Bone marrow (tissue), 2 donors: ENCODE measurements at regions not wholly inside any gene's neighbourhood (a gene's known extent, or its start where the extent isn't known, plus 50 kb on each side); places are given as distances from the start of the nearest gene placed in this dataset.
"Not testable (repeated sequence)": the region's sequence is repeated elsewhere in the genome, so short reads cannot be mapped to it uniquely, and the experiment has no call there.

Experiments used
- DNase-seq, 2 donors: peaks; one replicate each; lab custom pipeline; 2025; lab: John Stamatoyannopoulos, UW

- DNase-seq: no peak
Measured at GRCh38 chr2:8549273-8549922, 132.5 kb upstream of the ID2 start.

DNA sequence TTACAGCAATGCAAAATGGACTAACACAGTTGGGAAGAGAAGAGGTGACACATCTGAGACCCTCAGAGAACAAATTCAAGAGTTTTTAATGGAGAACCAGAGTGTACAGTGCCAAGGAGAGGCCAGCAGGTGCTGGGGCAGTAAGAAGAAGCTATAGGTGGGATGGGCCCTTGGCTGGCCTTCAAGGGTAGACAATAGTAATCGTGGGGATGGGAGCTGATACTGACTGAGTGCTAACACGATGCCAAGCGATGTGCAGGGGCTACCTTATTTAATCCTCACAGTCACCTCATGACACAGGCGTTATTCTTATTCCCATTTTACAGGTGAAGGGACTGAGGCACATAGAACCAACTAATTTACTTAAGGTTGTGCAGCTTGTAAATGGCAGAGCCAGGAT, 131.9 kb upstream of the ID2 start:
- no peak for DNase-seq

DNA sequence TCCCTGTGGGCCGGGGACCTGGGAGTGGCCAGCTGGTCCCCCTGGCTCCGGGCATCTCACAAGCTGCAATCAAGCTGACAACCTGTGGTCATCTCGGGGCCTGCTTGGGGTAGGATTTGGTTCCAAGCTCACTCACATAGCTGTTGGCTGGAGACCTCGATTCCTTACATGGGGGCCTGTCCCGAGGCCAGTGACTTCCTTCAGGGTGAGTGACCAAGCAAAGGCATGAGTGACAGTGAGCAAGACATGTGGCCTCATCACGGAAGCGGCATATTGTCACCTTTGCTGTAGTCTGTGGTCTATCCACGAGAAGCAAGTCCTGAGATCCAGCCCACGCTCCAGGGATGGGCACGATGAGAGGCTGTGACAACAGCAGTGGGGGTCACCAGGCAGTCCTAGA, 131.4 kb upstream of the ID2 start:
- DNase-seq: no peak

DNA sequence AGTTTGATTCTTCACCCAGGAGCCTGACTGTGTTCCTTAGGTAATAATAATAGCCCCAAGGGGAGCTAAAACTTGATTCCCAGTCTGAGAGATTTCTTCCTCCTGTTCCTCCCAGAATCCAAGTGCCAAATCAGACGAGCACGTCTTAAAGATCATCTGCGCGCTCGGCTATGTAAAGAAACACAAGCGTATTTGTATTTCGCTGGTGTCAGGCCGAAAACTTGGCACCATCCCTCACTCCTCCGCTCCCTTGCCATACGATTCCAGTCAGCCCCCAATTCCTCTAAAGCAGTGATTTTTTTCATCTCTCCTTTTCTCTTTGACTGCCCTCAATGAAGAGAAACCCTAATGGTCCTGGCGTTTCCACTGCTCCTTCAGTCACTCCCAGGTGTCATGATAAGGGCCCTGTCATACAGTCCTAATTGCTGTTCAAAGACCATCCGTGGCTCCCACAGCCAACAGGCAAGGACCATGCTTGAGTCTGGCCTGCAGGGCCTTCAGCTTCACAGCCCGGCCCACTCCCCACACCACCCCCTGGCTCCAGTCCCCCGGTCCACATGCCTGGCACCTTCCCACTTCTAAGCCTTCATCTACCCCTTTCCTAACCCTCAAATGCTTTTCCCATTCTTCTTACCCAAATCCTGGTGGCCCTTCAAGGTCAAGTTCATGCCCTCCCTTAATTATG, 130.8 kb upstream of the ID2 start:
- no peak for DNase-seq

GRCh38 chr2:8551622-8552074, 130.2 kb upstream of the ID2 start:
- peak in 1 of 2 donors; percentile 89 for DNase-seq

DNA sequence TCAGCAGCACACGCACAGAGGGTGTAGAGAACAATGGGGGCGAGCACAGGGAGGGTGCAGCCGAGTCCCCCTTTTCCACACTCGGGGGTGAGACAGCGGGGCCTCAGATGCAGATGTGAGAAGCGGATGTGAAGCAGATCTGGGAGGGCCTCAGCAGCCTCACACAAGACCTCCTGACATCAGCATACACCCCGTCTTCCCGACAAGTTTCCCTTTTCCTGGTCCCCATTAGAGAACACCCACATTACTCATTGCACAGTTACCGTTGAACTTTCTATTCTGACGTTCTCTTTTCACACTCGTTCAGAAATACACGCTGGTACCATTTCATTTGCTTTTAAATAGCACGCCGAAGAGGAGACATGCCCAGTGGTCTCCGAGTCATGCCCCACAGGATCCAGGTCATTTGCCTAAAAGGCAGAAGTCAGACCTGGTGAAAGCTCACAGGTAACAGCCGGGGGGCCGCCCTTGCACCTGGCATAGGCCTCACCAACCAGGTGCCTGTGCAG, 129.5 kb upstream of the ID2 start:
- DNase-seq: no peak

GRCh38 chr2:8553643-8554042, 128.2 kb upstream of the ID2 start:
- no peak for DNase-seq

- DNase-seq: no peak
Measured at GRCh38 chr2:8554296-8554806, 127.5 kb upstream of the ID2 start.

GRCh38 chr2:8555543-8555942, 126.3 kb upstream of the ID2 start:
- no peak for DNase-seq

DNA sequence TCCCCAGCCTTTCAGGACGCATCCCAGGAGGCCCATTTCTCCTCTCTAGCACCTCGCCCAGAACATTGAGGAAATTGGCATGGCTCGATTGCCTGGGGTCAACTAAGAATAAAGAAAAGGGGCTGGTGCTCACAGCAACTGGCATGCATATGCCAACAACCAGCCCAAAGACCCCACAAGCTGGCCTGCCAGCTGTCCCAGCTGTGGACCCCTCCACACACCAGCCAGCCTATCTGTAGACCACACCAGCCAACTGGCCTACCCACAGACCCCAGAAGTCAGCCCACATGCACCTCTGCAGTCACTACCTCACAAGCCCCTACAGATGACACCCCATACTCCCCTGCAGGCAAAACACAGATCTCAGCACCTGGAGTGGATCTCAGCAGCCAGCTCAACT, 123.8 kb upstream of the ID2 start:
- no peak for DNase-seq

DNA sequence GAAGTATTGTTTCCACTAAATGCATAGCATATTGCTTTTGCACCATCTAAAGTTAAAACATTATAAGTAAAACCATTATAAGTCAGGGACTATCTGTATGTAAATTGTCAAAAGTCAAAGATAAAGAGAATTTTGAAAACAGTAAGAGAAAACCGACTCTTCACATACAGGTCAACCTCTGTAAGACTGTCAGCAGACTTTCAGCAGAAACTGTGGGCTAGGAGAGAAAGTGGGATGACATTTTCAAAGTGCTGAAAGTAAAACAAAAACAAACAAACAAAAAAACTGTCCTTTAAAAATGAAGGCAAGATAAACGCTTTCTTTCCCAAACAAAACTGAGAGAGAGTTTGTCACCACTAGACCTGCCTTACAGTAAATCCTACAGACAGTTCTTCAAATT, 122.9 kb upstream of the ID2 start:
- DNase-seq: no peak

DNA sequence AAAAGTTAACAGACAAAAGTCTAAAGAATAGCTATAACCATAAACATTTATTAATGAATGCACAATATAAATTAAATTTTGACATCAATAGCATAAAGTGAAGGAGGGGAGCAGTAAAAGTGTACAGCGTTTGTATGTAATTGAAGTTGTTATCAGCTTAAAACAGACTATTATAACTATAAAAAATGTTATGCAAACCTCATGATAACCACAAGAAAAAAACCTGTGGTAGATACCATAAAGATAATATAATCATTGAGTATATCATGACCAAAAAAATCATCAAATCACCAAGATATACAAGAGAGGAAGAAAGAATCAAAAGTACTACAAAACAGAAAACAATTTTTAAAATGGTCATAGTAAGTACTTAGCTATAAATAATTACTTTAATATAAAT, 122.1 kb upstream of the ID2 start:
- DNase-seq: no peak

- not testable (repeated sequence) for DNase-seq
Measured at GRCh38 chr2:8561692-8562091, 120.2 kb upstream of the ID2 start.

GRCh38 chr2:8563814-8564474, 117.9 kb upstream of the ID2 start:
- DNase-seq: no peak

- no peak for DNase-seq
Measured at GRCh38 chr2:8564475-8564874, 117.4 kb upstream of the ID2 start.

DNA sequence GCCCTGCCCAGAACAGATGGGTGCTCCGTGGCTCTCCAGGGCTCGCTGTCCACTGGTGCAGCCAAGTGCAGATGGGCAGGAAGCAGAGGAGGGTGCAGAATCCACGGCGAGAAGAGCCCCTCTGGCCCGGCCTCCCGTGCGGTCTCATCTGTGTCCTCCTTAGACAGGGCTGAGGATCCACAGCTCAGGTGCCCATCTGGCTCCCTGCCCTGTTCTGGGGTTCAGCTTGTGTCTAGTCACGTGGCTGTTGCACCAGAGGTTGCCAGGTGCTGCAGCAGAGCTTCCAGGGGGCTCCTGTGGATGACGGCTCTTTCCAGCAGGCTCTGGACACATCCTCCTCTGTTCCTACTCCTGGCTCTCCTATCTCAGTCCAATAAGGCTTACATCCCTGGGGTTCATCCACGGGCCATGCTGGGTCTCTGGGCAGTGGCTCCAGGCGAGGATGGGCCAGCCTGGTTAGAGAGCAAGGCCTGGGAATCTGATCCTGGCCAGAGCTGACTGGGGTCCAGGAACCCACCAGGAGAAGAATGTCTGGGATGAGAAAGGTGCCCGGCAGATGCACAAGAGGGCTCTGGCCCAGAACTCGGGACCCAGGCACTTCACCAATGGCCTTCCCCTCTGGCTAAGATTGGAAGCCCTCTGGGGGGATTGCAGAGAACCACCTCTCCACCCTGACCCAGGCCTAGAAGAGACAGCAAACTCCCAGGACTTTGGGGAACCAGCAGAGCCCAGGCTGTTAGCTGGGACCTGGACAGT, 116.3 kb upstream of the ID2 start:
- DNase-seq: no peak

GRCh38 chr2:8566155-8566670, 115.6 kb upstream of the ID2 start:
- no peak for DNase-seq

DNA sequence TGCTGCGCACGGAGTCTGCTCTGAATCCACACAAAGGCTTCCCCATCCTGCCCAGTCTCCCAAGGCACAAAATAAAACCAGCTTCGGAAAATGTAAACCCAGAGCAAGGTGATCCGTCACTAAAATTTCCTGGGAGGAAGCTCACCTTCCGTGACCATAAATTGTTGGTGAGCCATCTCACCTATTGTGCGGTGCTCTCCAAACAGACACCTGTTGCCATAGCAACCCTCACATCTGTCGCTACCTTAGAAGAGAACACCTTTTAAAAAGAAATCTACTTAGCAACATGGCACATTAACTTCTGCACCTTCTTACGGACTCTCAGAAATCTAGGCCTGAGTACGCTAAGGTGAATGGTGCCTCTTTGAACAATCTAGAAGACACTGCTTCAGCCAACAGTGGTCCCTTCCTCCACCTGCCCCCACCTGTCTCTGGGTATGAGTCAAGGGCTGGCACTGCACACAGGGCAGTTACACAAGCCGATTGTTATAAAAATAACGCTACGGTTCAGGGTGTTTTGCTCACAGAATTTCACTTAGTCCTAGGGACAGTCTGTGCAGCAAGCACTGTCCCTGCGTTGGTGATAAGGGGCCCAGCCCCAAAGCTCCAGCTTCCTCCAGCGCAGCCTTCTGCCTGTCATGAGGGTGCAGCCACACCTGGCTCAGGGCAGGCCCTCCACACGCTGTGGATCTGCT, 114.9 kb upstream of the ID2 start:
- DNase-seq: no peak

- DNase-seq: no peak
Measured at GRCh38 chr2:8567469-8568260, 114.2 kb upstream of the ID2 start.

DNA sequence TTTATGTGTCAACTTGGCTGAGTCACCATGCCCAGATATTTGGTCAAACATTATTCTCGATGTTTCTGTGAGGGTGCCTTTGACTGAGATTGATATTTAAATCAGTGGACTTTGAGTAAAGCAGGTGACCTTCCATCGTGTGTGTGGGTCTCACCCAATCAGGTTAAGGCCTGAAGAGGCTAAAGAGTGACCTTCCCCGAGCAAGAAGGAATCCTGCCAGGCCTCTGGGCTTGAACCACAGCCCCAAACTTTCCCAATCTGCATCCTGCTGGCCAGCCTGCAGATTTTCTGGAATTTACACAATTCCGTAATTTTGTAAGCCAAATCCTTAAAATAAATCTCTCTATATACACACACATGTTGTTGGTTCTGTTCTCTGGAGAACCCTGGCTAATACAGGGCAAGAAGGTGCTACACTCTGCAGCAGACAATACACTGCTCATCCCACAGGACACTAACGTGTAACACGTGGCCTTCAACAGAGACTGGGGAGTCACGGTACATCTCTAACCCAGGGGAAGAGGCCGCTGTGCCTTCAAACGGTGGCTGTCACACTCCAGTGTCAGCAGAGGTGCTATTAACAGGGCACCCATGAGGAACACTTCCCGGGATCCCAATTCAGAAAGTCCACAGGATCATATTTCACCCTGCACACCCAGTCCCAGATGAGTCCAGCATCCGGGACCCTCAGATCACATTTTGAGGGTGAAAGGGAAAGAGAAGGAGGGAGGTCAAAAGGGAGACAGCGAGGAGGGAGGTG, 113.1 kb upstream of the ID2 start:
- no peak for DNase-seq
